ENCODE measurements at regions not wholly inside any gene's neighbourhood (a gene's known extent, or its start where the extent isn't known, plus 50 kb on each side); places are given as distances from the start of the nearest gene placed in this dataset.

DNA sequence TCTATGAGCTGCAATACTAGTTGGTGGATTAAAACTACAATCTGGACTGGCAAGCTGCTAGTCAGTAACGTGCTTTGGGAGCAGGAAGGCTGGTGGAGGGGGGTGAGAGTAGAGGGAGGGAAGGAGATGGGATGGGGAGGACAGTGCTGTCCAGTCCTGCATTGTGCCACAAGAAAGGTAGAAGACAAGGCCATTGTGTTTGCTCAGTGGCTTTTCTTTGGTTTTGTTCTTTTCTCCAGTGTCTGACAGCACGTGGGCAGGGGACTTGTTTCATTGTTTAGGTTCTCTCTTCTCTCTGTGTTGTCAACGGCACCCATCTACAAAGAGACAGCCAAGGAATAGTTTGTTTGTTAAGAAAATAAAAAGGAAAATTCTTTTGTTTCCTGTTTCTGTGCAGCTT lies 362.8 kb upstream of the PLXNA2 start:
- intact Hi-C loops (cut with micrococcal nuclease; ENCODE audit: unreplicated experiment) = no loop called here
- Histone ChIP-seq H3K27ac (ENCODE audit: low read length) (no peak overlapping the region), H3K4me1 (ENCODE audit: control insufficient read depth, insufficient read depth, low read length) (no peaks in the 10 kb centered on the region), H3K27me3 (ENCODE audit: control insufficient read depth, insufficient read depth, low read length) (no peaks in the 10 kb centered on the region), H3K9me3 (ENCODE audit: control insufficient read depth, insufficient read depth, low read depth, low read length) (no peaks in the 10 kb centered on the region), H3K4me3 (ENCODE audit: low read depth in 2 of 2, low read length in 2 of 2) (no peak overlapping the region), H3K36me3 (ENCODE audit: control insufficient read depth, insufficient read depth, low read length) (no peaks in the 10 kb centered on the region)
- DNase-seq (ENCODE audit: low read depth, low spot score) (no peak), ATAC-seq (no peak)
- in situ Hi-C loops (cut with HindIII; ENCODE audit: low pct_unique_long_range_greater_than_20kb, low sequenced_read_pairs) = no loop called here
- ChIA-PET POLR2A (no interaction called here), CTCF (no interaction called here)
- BruUV-seq (replicated peaks) = no TSS peak
- TF ChIP-seq SIN3A (IDR thresholded peaks at IDR 0.05; ENCODE audit: borderline replicate concordance, insufficient read depth, low read depth, low read length) (no peak), POLR2AphosphoS5 (IDR thresholded peaks at IDR 0.05; ENCODE audit: low read depth, low read length) (no peak), TCF7L2 (IDR thresholded peaks at IDR 0.05; ENCODE audit: low read depth, low read length) (no peak)
- TF ChIP-seq, protein P1, sequence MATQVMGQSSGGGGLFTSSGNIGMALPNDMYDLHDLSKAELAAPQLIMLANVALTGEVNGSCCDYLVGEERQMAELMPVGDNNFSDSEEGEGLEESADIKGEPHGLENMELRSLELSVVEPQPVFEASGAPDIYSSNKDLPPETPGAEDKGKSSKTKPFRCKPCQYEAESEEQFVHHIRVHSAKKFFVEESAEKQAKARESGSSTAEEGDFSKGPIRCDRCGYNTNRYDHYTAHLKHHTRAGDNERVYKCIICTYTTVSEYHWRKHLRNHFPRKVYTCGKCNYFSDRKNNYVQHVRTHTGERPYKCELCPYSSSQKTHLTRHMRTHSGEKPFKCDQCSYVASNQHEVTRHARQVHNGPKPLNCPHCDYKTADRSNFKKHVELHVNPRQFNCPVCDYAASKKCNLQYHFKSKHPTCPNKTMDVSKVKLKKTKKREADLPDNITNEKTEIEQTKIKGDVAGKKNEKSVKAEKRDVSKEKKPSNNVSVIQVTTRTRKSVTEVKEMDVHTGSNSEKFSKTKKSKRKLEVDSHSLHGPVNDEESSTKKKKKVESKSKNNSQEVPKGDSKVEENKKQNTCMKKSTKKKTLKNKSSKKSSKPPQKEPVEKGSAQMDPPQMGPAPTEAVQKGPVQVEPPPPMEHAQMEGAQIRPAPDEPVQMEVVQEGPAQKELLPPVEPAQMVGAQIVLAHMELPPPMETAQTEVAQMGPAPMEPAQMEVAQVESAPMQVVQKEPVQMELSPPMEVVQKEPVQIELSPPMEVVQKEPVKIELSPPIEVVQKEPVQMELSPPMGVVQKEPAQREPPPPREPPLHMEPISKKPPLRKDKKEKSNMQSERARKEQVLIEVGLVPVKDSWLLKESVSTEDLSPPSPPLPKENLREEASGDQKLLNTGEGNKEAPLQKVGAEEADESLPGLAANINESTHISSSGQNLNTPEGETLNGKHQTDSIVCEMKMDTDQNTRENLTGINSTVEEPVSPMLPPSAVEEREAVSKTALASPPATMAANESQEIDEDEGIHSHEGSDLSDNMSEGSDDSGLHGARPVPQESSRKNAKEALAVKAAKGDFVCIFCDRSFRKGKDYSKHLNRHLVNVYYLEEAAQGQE (IDR thresholded peaks at IDR 0.05; ENCODE audit: insufficient read depth in 1 of 2, low read depth in 2 of 2, low read length in 1 of 2) = no peak
- TF ChIP-seq, protein P2, sequence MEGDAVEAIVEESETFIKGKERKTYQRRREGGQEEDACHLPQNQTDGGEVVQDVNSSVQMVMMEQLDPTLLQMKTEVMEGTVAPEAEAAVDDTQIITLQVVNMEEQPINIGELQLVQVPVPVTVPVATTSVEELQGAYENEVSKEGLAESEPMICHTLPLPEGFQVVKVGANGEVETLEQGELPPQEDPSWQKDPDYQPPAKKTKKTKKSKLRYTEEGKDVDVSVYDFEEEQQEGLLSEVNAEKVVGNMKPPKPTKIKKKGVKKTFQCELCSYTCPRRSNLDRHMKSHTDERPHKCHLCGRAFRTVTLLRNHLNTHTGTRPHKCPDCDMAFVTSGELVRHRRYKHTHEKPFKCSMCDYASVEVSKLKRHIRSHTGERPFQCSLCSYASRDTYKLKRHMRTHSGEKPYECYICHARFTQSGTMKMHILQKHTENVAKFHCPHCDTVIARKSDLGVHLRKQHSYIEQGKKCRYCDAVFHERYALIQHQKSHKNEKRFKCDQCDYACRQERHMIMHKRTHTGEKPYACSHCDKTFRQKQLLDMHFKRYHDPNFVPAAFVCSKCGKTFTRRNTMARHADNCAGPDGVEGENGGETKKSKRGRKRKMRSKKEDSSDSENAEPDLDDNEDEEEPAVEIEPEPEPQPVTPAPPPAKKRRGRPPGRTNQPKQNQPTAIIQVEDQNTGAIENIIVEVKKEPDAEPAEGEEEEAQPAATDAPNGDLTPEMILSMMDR (IDR thresholded peaks at IDR 0.05) = no peak

DNA sequence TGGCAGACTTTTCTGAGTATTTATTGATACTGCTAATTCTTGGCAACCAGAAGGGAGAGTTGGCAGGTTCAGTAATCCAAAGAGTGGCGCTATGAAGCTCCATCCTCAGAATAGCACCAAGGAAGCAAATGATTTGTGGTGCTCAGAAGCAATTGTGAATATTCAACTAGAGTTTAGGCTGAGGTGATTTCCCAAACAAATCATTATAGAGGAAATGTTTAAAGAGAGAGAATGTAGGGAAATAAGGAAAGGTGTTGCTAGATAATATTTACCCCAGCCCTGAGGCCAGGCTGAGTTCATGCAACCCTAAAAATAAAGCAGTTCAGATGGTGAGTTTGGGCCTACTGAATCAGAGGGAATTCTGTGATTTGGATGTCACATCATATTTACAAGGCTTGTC lies 363.4 kb upstream of the PLXNA2 start:
- H3K27ac ChIP-seq (ENCODE audit: low read length) = no peak overlapping the region
- BruUV-seq (replicated peaks) = no TSS peak
- intact Hi-C loops (cut with micrococcal nuclease; ENCODE audit: unreplicated experiment) (no loop called here), in situ Hi-C loops (cut with HindIII; ENCODE audit: low pct_unique_long_range_greater_than_20kb, low sequenced_read_pairs) (no loop called here)
- ATAC-seq (no peak), DNase-seq (ENCODE audit: low read depth, low spot score) (no peak)
- H3K9me3 ChIP-seq (ENCODE audit: control insufficient read depth, insufficient read depth, low read depth, low read length) = no peaks in the 10 kb centered on the region
- POLR2A ChIA-PET = no interaction called here
- CTCF ChIA-PET = no interaction called here
- H3K36me3 ChIP-seq (ENCODE audit: control insufficient read depth, insufficient read depth, low read length) = no peaks in the 10 kb centered on the region
- H3K27me3 ChIP-seq (ENCODE audit: control insufficient read depth, insufficient read depth, low read length) = no peaks in the 10 kb centered on the region
- H3K4me3 ChIP-seq (ENCODE audit: low read depth in 2 of 2, low read length in 2 of 2) = no peak overlapping the region
- no peaks in the 10 kb centered on the region for H3K4me1 ChIP-seq (ENCODE audit: control insufficient read depth, insufficient read depth, low read length)
- TF ChIP-seq POLR2AphosphoS5 (IDR thresholded peaks at IDR 0.05; ENCODE audit: low read depth, low read length) (no peak), SIN3A (IDR thresholded peaks at IDR 0.05; ENCODE audit: borderline replicate concordance, insufficient read depth, low read depth, low read length) (no peak), TCF7L2 (IDR thresholded peaks at IDR 0.05; ENCODE audit: low read depth, low read length) (no peak)
- TF ChIP-seq, protein P2 (IDR thresholded peaks at IDR 0.05) = no peak
- TF ChIP-seq, protein P1 (IDR thresholded peaks at IDR 0.05; ENCODE audit: insufficient read depth in 1 of 2, low read depth in 2 of 2, low read length in 1 of 2) = no peak
